GM12878 (cell line): ENCODE measurements at regions not wholly inside any gene's neighbourhood (a gene's known extent, or its start where the extent isn't known, plus 50 kb on each side); places are given as distances from the start of the nearest gene placed in this dataset.

Experiments
- ATAC-seq: fragments of 200-7000 bp; cut with Tn5 transposase; 3 replicates; pipeline ENCODE4 v1.9.1; 2020; ENCODE audit warnings: mild to moderate bottlenecking, moderate library complexity
- BruUV-seq: library from RNA; stranded (reverse); fragments of 400-500 nt; replicated peaks from 2 replicates; lab custom pipeline; 2021; lab: Mats Ljungman, UMichigan
- CTCF ChIA-PET: fragments of 300-600 bp; sonication (Branson Sonifier 250); formaldehyde crosslinking; extraction: SDS; loops from one replicate; lab custom pipeline; 2021; ENCODE audit warnings: inconsistent platforms; lab: Yijun Ruan, JAX
- POLR2A ChIA-PET: fragments of 350-600 bp; formaldehyde crosslinking; extraction: SDS; loops from one replicate; lab custom pipeline; 2021; ENCODE audit warnings: inconsistent platforms; lab: Charles Lee
- RAD21 ChIA-PET: fragments of 300-600 bp; sonication (Branson Sonifier 250); formaldehyde crosslinking; loops from one replicate; lab custom pipeline; 2023; ENCODE audit warnings: antibody characterized with exemption; ENCODE audit not compliant: unreplicated experiment; lab: Charles Lee
- SMC1A ChIA-PET: fragments of 300-600 bp; sonication (Branson Sonifier 250); formaldehyde crosslinking; loops from one replicate; lab custom pipeline; 2023; ENCODE audit not compliant: unreplicated experiment, uncharacterized antibody; lab: Charles Lee
- DNase-seq: peaks from one replicate; pipeline ENCODE4 v3.0.0-alpha.2; 2011; ENCODE audit warnings: low read depth, low spot score
- FAIRE-seq: peaks from 3 replicates; lab custom pipeline; 2011; peaks lifted over from hg19 to GRCh38; lab: Jason Lieb, UNC
- H2AFZ ChIP-seq: 2 replicates; pipeline ENCODE4 v1.6.0; 2011; ENCODE audit warnings: low read depth, low read length, control low read depth; ENCODE audit not compliant: control insufficient read depth
- H3K27ac ChIP-seq: 2 replicates; pipeline ENCODE4 v1.5.1; 2011; ENCODE audit warnings: control low read depth; ENCODE audit not compliant: control insufficient read depth, insufficient read depth
- H3K27me3 ChIP-seq, 2 experiments: replicated peaks in 1 of 2; 2 replicates each; pipeline versions ENCODE4 v1.6.0 to v1.6.1; 2011; ENCODE audit warnings: low read length in 1 of 2; ENCODE audit not compliant: control insufficient read depth in 2 of 2, insufficient read depth in 2 of 2
- H3K36me3 ChIP-seq, 2 experiments: 2 replicates each; pipeline ENCODE4 v1.5.1; 2011; ENCODE audit warnings: low read length in 1 of 2; ENCODE audit not compliant: control insufficient read depth in 2 of 2, insufficient read depth in 2 of 2
- H3K4me1 ChIP-seq: 2 replicates; pipeline ENCODE4 v1.6.1; 2011; ENCODE audit warnings: mild to moderate bottlenecking, low read length, moderate library complexity, mixed read lengths; ENCODE audit not compliant: control insufficient read depth, insufficient read depth
- H3K4me2 ChIP-seq: 2 replicates; pipeline ENCODE4 v1.6.0; 2011; ENCODE audit warnings: control low read depth; ENCODE audit not compliant: control insufficient read depth, insufficient read depth
- H3K4me3 ChIP-seq: fragments of 200-600 bp; sonication (generic); 2 replicates; pipeline ENCODE4 v1.5.1; 2016
- H3K79me2 ChIP-seq: 2 replicates; pipeline ENCODE4 v1.6.0; 2011; ENCODE audit warnings: low read length; ENCODE audit not compliant: control insufficient read depth, insufficient read depth
- H3K9ac ChIP-seq: 2 replicates; pipeline ENCODE4 v1.8.0; 2011; ENCODE audit warnings: low read length, control low read depth, mixed read lengths; ENCODE audit not compliant: control insufficient read depth, insufficient read depth
- H3K9me3 ChIP-seq: replicated peaks from 3 replicates; pipeline ENCODE4 v1.5.1; 2011; ENCODE audit warnings: mild to moderate bottlenecking, low read length; ENCODE audit not compliant: control insufficient read depth, insufficient read depth
- H4K20me1 ChIP-seq: 2 replicates; pipeline ENCODE4 v1.6.0; 2011; ENCODE audit not compliant: control insufficient read depth, insufficient read depth
- BCL3 ChIP-seq: IDR thresholded peaks from 2 replicates; pipeline ENCODE4 v1.6.1; 2011; ENCODE audit warnings: borderline replicate concordance, low read depth, mild to moderate bottlenecking, moderate library complexity, low read length; ENCODE audit not compliant: insufficient read depth, poor library complexity, severe bottlenecking
- CBX5 ChIP-seq: sonication (generic); IDR thresholded peaks from 2 replicates; pipeline ENCODE4 v1.6.1; 2016; ENCODE audit warnings: low read depth, moderate library complexity, mild to moderate bottlenecking, inconsistent platforms
- CEBPB ChIP-seq, 2 experiments: fragments of 150-350 bp in 1 of 2; IDR thresholded peaks; 2 replicates each; pipeline ENCODE4 v1.6.1; 2012 to 2014; ENCODE audit warnings: low read depth in 2 of 2, low read length in 2 of 2, borderline replicate concordance in 1 of 2, inconsistent platforms in 1 of 2
- CREM ChIP-seq: IDR thresholded peaks from 2 replicates; pipeline ENCODE4 v1.6.1; 2014; ENCODE audit warnings: antibody characterized with exemption, low read depth
- DPF2 ChIP-seq: fragments of 450-650 bp; IDR thresholded peaks from 2 replicates; pipeline ENCODE4 v1.6.1; 2017; ENCODE audit warnings: mild to moderate bottlenecking
- HDGF ChIP-seq: fragments of 450-650 bp; IDR thresholded peaks from 2 replicates; pipeline ENCODE4 v1.6.1; 2016; ENCODE audit warnings: antibody characterized with exemption
- IRF3 ChIP-seq: fragments of 450-650 bp; IDR thresholded peaks from 2 replicates; pipeline ENCODE4 v1.6.1; 2014; ENCODE audit warnings: mild to moderate bottlenecking
- JUND ChIP-seq: IDR thresholded peaks from 2 replicates; pipeline ENCODE4 v1.6.1; 2012; ENCODE audit warnings: low read depth, mild to moderate bottlenecking, low read length, improper control_type of control experiment, moderate library complexity
- MLLT1 ChIP-seq: fragments of 450-650 bp; IDR thresholded peaks from 2 replicates; pipeline ENCODE4 v1.6.1; 2016; ENCODE audit warnings: mild to moderate bottlenecking
- MYC ChIP-seq: IDR thresholded peaks from 2 replicates; pipeline ENCODE4 v1.6.1; 2011; ENCODE audit warnings: mild to moderate bottlenecking, low read length, moderate library complexity, inconsistent platforms; ENCODE audit not compliant: insufficient read depth, insufficient replicate concordance, insufficient read length, severe bottlenecking
- RFX5 ChIP-seq: IDR thresholded peaks from 2 replicates; pipeline ENCODE4 v1.6.1; 2011; ENCODE audit warnings: low read depth, low read length, improper control_type of control experiment
- SMAD5 ChIP-seq: IDR thresholded peaks from 2 replicates; pipeline ENCODE4 v1.6.1; 2016; ENCODE audit warnings: antibody characterized with exemption, low read depth
- SUPT20H ChIP-seq: IDR thresholded peaks from 2 replicates; pipeline ENCODE4 v1.6.1; 2011; ENCODE audit warnings: low read depth, mild to moderate bottlenecking, low read length, moderate library complexity, borderline replicate concordance; ENCODE audit not compliant: control insufficient read depth
- YBX1 ChIP-seq: fragments of 450-650 bp; IDR thresholded peaks from 2 replicates; pipeline ENCODE4 v1.6.1; 2016; ENCODE audit warnings: antibody characterized with exemption
- WGBS: methylation state at CpG from one replicate; pipeline ENCODE4 v1.1.6; 2016; ENCODE audit warnings: low lambda C conversion rate; ENCODE audit not compliant: insufficient replicate concordance, insufficient coverage; ENCODE audit errors: missing lambda C conversion rate; 5-methylcytosine and 5-hydroxymethylcytosine counted together
- in situ Hi-C: fragments of 300-500 bp; cut with MboI; formaldehyde crosslinking; loops from 9 replicates; pipeline ENCODE4 v1.14.3; 2018; ENCODE audit warnings: mixed read lengths
- intact Hi-C: fragments of 100-400 bp; cut with micrococcal nuclease; formaldehyde crosslinking; loops from one replicate; pipeline ENCODE4 v1.14.2; 2022; ENCODE audit not compliant: unreplicated experiment

- in situ Hi-C loops, result no loop called here
Observed at GRCh38 chr18:69127873-69128500, 272.7 kb upstream of the DOK6 start.

GRCh38 chr18:69128566-69128965 is 272.1 kb upstream of the DOK6 start:
- Histone ChIP-seq H4K20me1 (no peaks in the 10 kb centered on the region), H3K9me3 (no peaks in the 10 kb centered on the region), H3K9ac (no peak overlapping the region), H3K27ac (no peak overlapping the region), H3K27me3 (no peaks in the 10 kb centered on the region), H3K36me3 (no peaks in the 10 kb centered on the region), H3K4me2 (no peak overlapping the region), H2AFZ (no peak overlapping the region), H3K79me2 (no peaks in the 10 kb centered on the region), H3K4me1 (no peaks in the 10 kb centered on the region), H3K4me3 (no peak overlapping the region)
- ChIA-PET CTCF (no interaction called here), POLR2A (no interaction called here), RAD21 (no interaction called here), SMC1A (no interaction called here)
- in situ Hi-C loops, result no loop called here
- intact Hi-C loops, result no loop called here
- 36% methylated on average over 5 of the region's 5 CpGs for WGBS
- no TSS peak for BruUV-seq
- DNase-seq (no peak), FAIRE-seq (no peak), ATAC-seq (no peak)
- TF ChIP-seq MLLT1 (no peak), IRF3 (no peak), HDGF (no peak), MYC (no peak), CEBPB (IDR thresholded peaks at IDR 0.05; ENCODE audit: borderline replicate concordance in 1 of 2, low read depth in 2 of 2, low read length in 2 of 2) (no peak), BCL3 (no peak), CREM (no peak), CBX5 (no peak), YBX1 (no peak)

More at GRCh38 chr18:69127873-69128500, 272.7 kb upstream of the DOK6 start:
- no peak overlapping the region for H3K4me3 ChIP-seq
- no peaks in the 10 kb centered on the region for H4K20me1 ChIP-seq
- H2AFZ ChIP-seq, result no peak overlapping the region
- DNase-seq, result no peak
- ChIA-PET RAD21 (no interaction called here), CTCF (interaction anchor here (1.1 kb wide), 1 partner anchor 59 kb away, joined by 4 read pairs; no protein-coding TSS in a partner anchor), POLR2A (no interaction called here), SMC1A (no interaction called here)
- intact Hi-C loops, result no loop called here
- H3K4me2 ChIP-seq, result no peak overlapping the region
- no peaks in the 10 kb centered on the region for H3K9me3 ChIP-seq
- TF ChIP-seq CBX5 (no peak), JUND (no peak), RFX5 (no peak), DPF2 (no peak), SUPT20H (no peak), SMAD5 (no peak)
- no peaks in the 10 kb centered on the region for H3K4me1 ChIP-seq
- no TSS peak for BruUV-seq
- no peaks in the 10 kb centered on the region for H3K27me3 ChIP-seq
- H3K27ac ChIP-seq, result no peak overlapping the region
- H3K9ac ChIP-seq, result no peak overlapping the region
- H3K79me2 ChIP-seq, result no peaks in the 10 kb centered on the region
- no peaks in the 10 kb centered on the region for H3K36me3 ChIP-seq
- WGBS, result 4% methylated on average over 3 of the region's 3 CpGs
- ATAC-seq, result no peak
- no peak for FAIRE-seq
